CD14-positive monocyte (primary cell): ENCODE measurements at regions not wholly inside any gene's neighbourhood (a gene's known extent, or its start where the extent isn't known, plus 50 kb on each side); places are given as distances from the start of the nearest gene placed in this dataset.

Experiments
- DNase-seq, 3 donors: peaks; one replicate each; pipeline ENCODE4 v3.0.0-alpha.2; 2011 to 2022
- H2AFZ ChIP-seq: 2 replicates; pipeline ENCODE4 v1.6.0; 2012; ENCODE audit warnings: mild to moderate bottlenecking, low read depth, low read length, inconsistent platforms; ENCODE audit not compliant: insufficient read depth, poor library complexity, severe bottlenecking
- H3K27ac ChIP-seq, 2 donors: 1 replicate in 1 of 2; 2 replicates in 1 of 2; pipeline ENCODE4 v1.5.1; 2012 to 2013; ENCODE audit warnings: low read length in 2 of 2, control low read depth in 1 of 2, inconsistent platforms in 1 of 2, low read depth in 1 of 2, mild to moderate bottlenecking in 1 of 2
- H3K27me3 ChIP-seq, 2 donors: one replicate each; pipeline versions ENCODE4 v1.6.0 to v1.6.1; 2011 to 2013; ENCODE audit warnings: low read length in 2 of 2; ENCODE audit not compliant: control insufficient read depth in 2 of 2, insufficient read depth in 2 of 2
- H3K36me3 ChIP-seq, 2 donors: replicated peaks in 1 of 2; 1 replicate in 1 of 2; 2 replicates in 1 of 2; pipeline versions ENCODE4 v1.5.1 to v1.6.1; 2012 to 2013; ENCODE audit warnings: low read length in 2 of 2, control low read depth in 1 of 2, inconsistent platforms in 1 of 2, mild to moderate bottlenecking in 1 of 2; ENCODE audit not compliant: insufficient read depth in 2 of 2, control insufficient read depth in 1 of 2
- H3K4me1 ChIP-seq, 2 donors: 1 replicate in 1 of 2; 2 replicates in 1 of 2; pipeline versions ENCODE4 v1.5.1 to v1.6.1; 2012 to 2013; ENCODE audit warnings: low read length in 2 of 2, control low read depth in 1 of 2, inconsistent platforms in 1 of 2, mild to moderate bottlenecking in 1 of 2, moderate library complexity in 1 of 2; ENCODE audit not compliant: insufficient read depth in 2 of 2, control insufficient read depth in 1 of 2
- H3K4me2 ChIP-seq: replicated peaks from 2 replicates; pipeline ENCODE3; 2012; ENCODE audit warnings: low read length, moderate library complexity, mild to moderate bottlenecking; ENCODE audit not compliant: poor library complexity, severe bottlenecking; ENCODE audit errors: extremely low read depth
- H3K4me3 ChIP-seq, 3 experiments: fragments of 200-600 bp in 1 of 3; sonication (generic) in 1 of 3; replicated peaks in 1 of 3; 1 replicate in 2 of 3; 2 replicates in 1 of 3; pipeline ENCODE4 v1.5.1; 2011 to 2013; ENCODE audit warnings: low read length in 3 of 3, mild to moderate bottlenecking in 3 of 3, control low read depth in 2 of 3, low read depth in 2 of 3, inconsistent platforms in 1 of 3, moderate library complexity in 1 of 3
- H3K79me2 ChIP-seq: 2 replicates; pipeline ENCODE4 v1.6.0; 2012; ENCODE audit warnings: mild to moderate bottlenecking, control low read depth, inconsistent platforms, low read length, moderate library complexity; ENCODE audit not compliant: insufficient read depth
- H3K9ac ChIP-seq: 2 replicates; pipeline ENCODE4 v1.6.0; 2017; ENCODE audit warnings: low read length, mild to moderate bottlenecking; ENCODE audit not compliant: insufficient read depth, poor library complexity, severe bottlenecking
- H3K9me3 ChIP-seq, 2 donors: replicated peaks in 1 of 2; 1 replicate in 1 of 2; 2 replicates in 1 of 2; pipeline versions ENCODE4 v1.5.1 to v1.6.1; 2012 to 2013; ENCODE audit warnings: low read length in 2 of 2, control low read depth in 1 of 2; ENCODE audit not compliant: control insufficient read depth in 1 of 2, insufficient read depth in 1 of 2
- H4K20me1 ChIP-seq: 2 replicates; pipeline ENCODE4 v1.6.0; 2012; ENCODE audit warnings: mild to moderate bottlenecking, low read length, control low read depth, moderate library complexity; ENCODE audit not compliant: insufficient read depth
- H3K27ac Mint-ChIP-seq, 7 donors: one replicate each; pipeline ENCODE4 v1.8.0; 2020; ENCODE audit warnings: mild to moderate bottlenecking in 7 of 7, mixed read lengths in 7 of 7, moderate library complexity in 6 of 7, inconsistent platforms in 2 of 7
- H3K27me3 Mint-ChIP-seq, 3 donors: one replicate each; pipeline ENCODE4 v1.8.0; 2021 to 2022; ENCODE audit warnings: low read depth in 3 of 3, mild to moderate bottlenecking in 3 of 3, mixed read lengths in 3 of 3, moderate library complexity in 3 of 3, inconsistent platforms in 1 of 3
- H3K36me3 Mint-ChIP-seq, 2 donors: one replicate each; pipeline ENCODE4 v1.8.0; 2020; ENCODE audit warnings: mixed read lengths in 2 of 2, inconsistent platforms in 1 of 2, mild to moderate bottlenecking in 1 of 2
- H3K4me1 Mint-ChIP-seq: one replicate; pipeline ENCODE4 v1.8.0; 2020; ENCODE audit warnings: mild to moderate bottlenecking, mixed read lengths
- H3K4me3 Mint-ChIP-seq, 2 donors: one replicate each; pipeline ENCODE4 v1.8.0; 2020; ENCODE audit warnings: mild to moderate bottlenecking in 2 of 2, mixed read lengths in 2 of 2, moderate library complexity in 1 of 2
- H3K9me3 Mint-ChIP-seq, 7 donors: one replicate each; pipeline ENCODE4 v1.8.0; 2020 to 2022; ENCODE audit warnings: mixed read lengths in 7 of 7, mild to moderate bottlenecking in 6 of 7, moderate library complexity in 6 of 7, inconsistent platforms in 2 of 7
- CTCF ChIP-seq: fragments of 200-600 bp; IDR thresholded peaks from one replicate; pipeline ENCODE4 v1.8.0; 2022; ENCODE audit warnings: antibody characterized with exemption, mild to moderate bottlenecking
- WGBS: methylation state at CpG from one replicate; pipeline ENCODE4 v1.1.5; 2013; ENCODE audit warnings: missing lambda C conversion rate; ENCODE audit not compliant: insufficient coverage; 5-methylcytosine and 5-hydroxymethylcytosine counted together
- intact Hi-C, 2 donors: fragments of 100-400 bp; cut with micrococcal nuclease; formaldehyde crosslinking; loops; one replicate each; pipeline versions ENCODE4 v1.15.0 to v1.15.1; 2023

DNA sequence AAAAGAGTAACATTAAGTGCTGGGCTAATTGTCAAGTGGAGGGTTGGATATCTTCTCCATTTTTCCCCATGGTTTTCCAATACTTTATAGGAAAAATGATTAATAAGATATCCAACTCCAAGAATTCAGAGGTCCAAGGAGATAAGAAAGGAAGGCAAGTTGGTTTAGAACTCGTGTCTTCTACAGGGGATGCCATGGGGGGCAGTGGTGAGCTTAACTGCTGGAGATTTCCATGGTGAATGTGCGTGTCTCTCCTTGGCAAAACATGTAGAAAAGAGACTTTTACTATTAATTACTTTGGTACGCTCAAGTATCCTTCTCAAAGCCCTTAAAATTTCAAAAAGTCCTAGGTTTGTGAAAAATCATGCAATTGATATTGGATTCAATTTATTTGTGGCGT is 982.9 kb upstream of the RBFOX1 start:
- Histone ChIP-seq H4K20me1 (no peaks in the 10 kb centered on the region), H3K9me3 (peaks cover 8 to 12% of the 10 kb centered on the region in 2 donors), H2AFZ (no peak overlapping the region), H3K4me2 (no peak overlapping the region), H3K27me3 (no peaks in the 10 kb centered on the region), H3K4me1 (no peaks in the 10 kb centered on the region), H3K36me3 (no peaks in the 10 kb centered on the region), H3K79me2 (no peaks in the 10 kb centered on the region), H3K9ac (no peak overlapping the region), H3K4me3 (no peak overlapping the region), H3K27ac (no peak overlapping the region)
- no peaks in the 10 kb centered on the region for H3K27me3 Mint-ChIP-seq
- no peak overlapping the region for H3K27ac Mint-ChIP-seq
- TF ChIP-seq CTCF = no peak
- intact Hi-C loops = no loop called here
- no peaks in the 10 kb centered on the region for H3K36me3 Mint-ChIP-seq
- H3K4me1 Mint-ChIP-seq = no peaks in the 10 kb centered on the region
- no peak overlapping the region for H3K4me3 Mint-ChIP-seq
- DNase-seq = no peak
- no CpG with 5 or more reads among the region's 4 CpGs for WGBS
- peaks cover 4 to 16% (median 9%) of the 10 kb centered on the region in 7 donors for H3K9me3 Mint-ChIP-seq

- H3K4me1 Mint-ChIP-seq = no peaks in the 10 kb centered on the region
- 83% methylated on average over 1 of the region's 4 CpGs for WGBS
- H3K36me3 Mint-ChIP-seq = no peaks in the 10 kb centered on the region
These were observed 987.6 kb upstream of the RBFOX1 start for GRCh38 chr16:6345090-6345489.

More at GRCh38 chr16:6345090-6345489, 987.6 kb upstream of the RBFOX1 start:
- Histone ChIP-seq H3K36me3 (no peaks in the 10 kb centered on the region), H3K27me3 (no peaks in the 10 kb centered on the region), H3K79me2 (no peaks in the 10 kb centered on the region), H3K9me3 (peaks cover 8 to 16% of the 10 kb centered on the region in 2 donors), H3K27ac (no peak overlapping the region), H3K4me3 (no peak overlapping the region), H3K9ac (no peak overlapping the region), H2AFZ (no peak overlapping the region), H3K4me1 (no peaks in the 10 kb centered on the region), H4K20me1 (no peaks in the 10 kb centered on the region), H3K4me2 (no peak overlapping the region)
- H3K27ac Mint-ChIP-seq = no peak overlapping the region
- no peaks in the 10 kb centered on the region for H3K27me3 Mint-ChIP-seq
- no peak for DNase-seq
- intact Hi-C loops = no loop called here
- no peak for TF ChIP-seq CTCF
- no peak overlapping the region for H3K4me3 Mint-ChIP-seq
- H3K9me3 Mint-ChIP-seq = peaks cover 4 to 16% (median 10%) of the 10 kb centered on the region in 7 donors
